ENCODE measurements at regions not wholly inside any gene's neighbourhood (a gene's known extent, or its start where the extent isn't known, plus 50 kb on each side); places are given as distances from the start of the nearest gene placed in this dataset.

GRCh38 chr12:61956545-61956944 is 303.7 kb upstream of the USP15 start:
- TF ChIP-seq, protein P1, sequence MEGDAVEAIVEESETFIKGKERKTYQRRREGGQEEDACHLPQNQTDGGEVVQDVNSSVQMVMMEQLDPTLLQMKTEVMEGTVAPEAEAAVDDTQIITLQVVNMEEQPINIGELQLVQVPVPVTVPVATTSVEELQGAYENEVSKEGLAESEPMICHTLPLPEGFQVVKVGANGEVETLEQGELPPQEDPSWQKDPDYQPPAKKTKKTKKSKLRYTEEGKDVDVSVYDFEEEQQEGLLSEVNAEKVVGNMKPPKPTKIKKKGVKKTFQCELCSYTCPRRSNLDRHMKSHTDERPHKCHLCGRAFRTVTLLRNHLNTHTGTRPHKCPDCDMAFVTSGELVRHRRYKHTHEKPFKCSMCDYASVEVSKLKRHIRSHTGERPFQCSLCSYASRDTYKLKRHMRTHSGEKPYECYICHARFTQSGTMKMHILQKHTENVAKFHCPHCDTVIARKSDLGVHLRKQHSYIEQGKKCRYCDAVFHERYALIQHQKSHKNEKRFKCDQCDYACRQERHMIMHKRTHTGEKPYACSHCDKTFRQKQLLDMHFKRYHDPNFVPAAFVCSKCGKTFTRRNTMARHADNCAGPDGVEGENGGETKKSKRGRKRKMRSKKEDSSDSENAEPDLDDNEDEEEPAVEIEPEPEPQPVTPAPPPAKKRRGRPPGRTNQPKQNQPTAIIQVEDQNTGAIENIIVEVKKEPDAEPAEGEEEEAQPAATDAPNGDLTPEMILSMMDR (IDR thresholded peaks at IDR 0.05; ENCODE audit: low read depth, low read length, poor library complexity, severe bottlenecking) = no peak
- no peak for TF ChIP-seq EZH2phosphoT487 (IDR thresholded peaks at IDR 0.05; ENCODE audit: borderline replicate concordance, low read length)

All from DOHH2 (cell line).